ENCODE measurements at regions not wholly inside any gene's neighbourhood (a gene's known extent, or its start where the extent isn't known, plus 50 kb on each side); places are given as distances from the start of the nearest gene placed in this dataset.

DNA sequence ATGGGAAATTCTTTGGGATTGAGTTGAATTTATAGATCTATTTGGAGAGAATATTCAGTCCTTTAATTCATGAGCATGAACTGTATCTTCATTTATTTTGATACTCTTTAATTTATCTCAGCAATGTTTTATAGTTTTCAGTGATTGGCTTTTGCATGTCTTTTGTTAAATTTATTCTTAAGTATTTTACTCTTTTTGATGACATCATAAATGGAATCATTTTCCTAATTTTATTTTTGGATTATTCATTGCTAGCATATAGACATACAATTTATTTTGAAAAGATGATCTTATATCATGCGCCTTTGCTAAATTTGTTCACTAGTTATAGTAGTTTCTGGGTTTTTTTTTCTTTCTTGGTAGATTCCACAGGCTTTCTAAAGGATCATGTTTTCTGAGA lies 149.2 kb upstream of the ASIC2 start:
- H3K9me3 ChIP-seq (ENCODE audit: control insufficient read depth, insufficient read depth, low read length): no peaks in the 10 kb centered on the region
- no peaks in the 10 kb centered on the region for H3K4me1 ChIP-seq (ENCODE audit: control insufficient read depth, insufficient read depth, low read length)
- DNase-seq (ENCODE audit: low read depth, low spot score): no peak
- no peak overlapping the region for H3K27ac ChIP-seq (ENCODE audit: low read length)
- H3K4me3 ChIP-seq (ENCODE audit: low read length): no peak overlapping the region
- no peaks in the 10 kb centered on the region for H3K27me3 ChIP-seq (ENCODE audit: control insufficient read depth, insufficient read depth, low read length)
- no peaks in the 10 kb centered on the region for H3K36me3 ChIP-seq (ENCODE audit: control insufficient read depth, insufficient read depth, low read length)
- no CpG with 5 or more reads among the region's 1 CpG for WGBS (ENCODE audit: insufficient coverage, insufficient read length)

DNA sequence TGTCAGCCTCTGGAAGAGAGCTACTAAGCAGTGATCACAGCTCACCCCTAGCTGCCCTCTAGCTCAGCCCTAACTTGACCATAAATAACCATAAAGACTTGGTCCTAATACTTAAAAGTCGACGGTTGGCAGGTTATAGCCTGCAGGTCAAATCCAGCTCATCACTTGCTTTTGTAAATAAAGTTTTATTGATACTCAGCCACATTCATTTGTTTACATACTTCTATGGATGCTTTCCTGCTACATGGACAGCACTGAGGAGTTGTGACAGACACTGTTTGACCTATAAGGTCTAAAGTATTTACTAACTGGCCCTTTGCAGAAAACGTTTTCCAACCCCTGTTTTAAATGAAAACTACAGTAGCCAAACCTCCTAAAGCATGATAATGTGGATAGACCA lies 151.6 kb upstream of the ASIC2 start:
- Histone ChIP-seq H3K9me3 (ENCODE audit: control insufficient read depth, insufficient read depth, low read length) (no peaks in the 10 kb centered on the region), H3K4me1 (ENCODE audit: control insufficient read depth, insufficient read depth, low read length) (no peaks in the 10 kb centered on the region), H3K36me3 (ENCODE audit: control insufficient read depth, insufficient read depth, low read length) (no peaks in the 10 kb centered on the region), H3K4me3 (ENCODE audit: low read length) (no peak overlapping the region), H3K27ac (ENCODE audit: low read length) (no peak overlapping the region), H3K27me3 (ENCODE audit: control insufficient read depth, insufficient read depth, low read length) (no peaks in the 10 kb centered on the region)
- no CpG with 5 or more reads among the region's 3 CpGs for WGBS (ENCODE audit: insufficient coverage, insufficient read length)
- no peak for DNase-seq (ENCODE audit: low read depth, low spot score)

DNA sequence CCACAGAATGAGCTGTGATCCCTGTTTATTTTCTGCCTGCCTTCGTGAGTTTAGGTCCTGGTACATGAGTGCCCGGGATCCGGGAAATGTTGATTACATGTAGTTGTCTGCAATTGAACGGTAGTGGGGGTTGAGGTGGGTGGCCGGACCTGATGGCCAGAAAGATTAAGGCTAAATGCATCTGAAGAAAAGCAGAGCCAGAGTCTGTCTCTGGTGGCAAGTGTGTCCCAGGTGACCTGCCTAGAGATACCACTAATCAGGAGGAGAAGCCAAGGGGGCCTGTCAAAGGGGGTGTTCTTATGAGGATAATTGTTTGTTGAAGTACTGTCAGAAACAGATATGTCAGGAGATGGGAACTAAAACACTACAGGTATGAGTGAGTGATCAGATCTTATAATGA lies 154.0 kb upstream of the ASIC2 start:
- Histone ChIP-seq H3K4me3 (ENCODE audit: low read length) (no peak overlapping the region), H3K27me3 (ENCODE audit: control insufficient read depth, insufficient read depth, low read length) (no peaks in the 10 kb centered on the region; the same call in 1 of the 2 replicates), H3K9me3 (ENCODE audit: control insufficient read depth, insufficient read depth, low read length) (no peaks in the 10 kb centered on the region), H3K27ac (ENCODE audit: low read length) (no peak overlapping the region), H3K36me3 (ENCODE audit: control insufficient read depth, insufficient read depth, low read length) (no peaks in the 10 kb centered on the region), H3K4me1 (ENCODE audit: control insufficient read depth, insufficient read depth, low read length) (no peaks in the 10 kb centered on the region)
- no peak for DNase-seq (ENCODE audit: low read depth, low spot score)
- WGBS (ENCODE audit: insufficient coverage, insufficient read length): no CpG with 5 or more reads among the region's 5 CpGs

GRCh38 chr17:33451221-33451620 lies 158.1 kb upstream of the ASIC2 start:
- WGBS (ENCODE audit: insufficient coverage, insufficient read length): no CpG with 5 or more reads among the region's 7 CpGs
- H3K36me3 ChIP-seq (ENCODE audit: control insufficient read depth, insufficient read depth, low read length): no peaks in the 10 kb centered on the region
- no peak for DNase-seq (ENCODE audit: low read depth, low spot score)
- H3K4me3 ChIP-seq (ENCODE audit: low read length): no peak overlapping the region
- H3K27me3 ChIP-seq (ENCODE audit: control insufficient read depth, insufficient read depth, low read length): peaks cover 8% of the 10 kb centered on the region; the same call in 1 of the 2 replicates
- no peaks in the 10 kb centered on the region for H3K9me3 ChIP-seq (ENCODE audit: control insufficient read depth, insufficient read depth, low read length)
- no peaks in the 10 kb centered on the region for H3K4me1 ChIP-seq (ENCODE audit: control insufficient read depth, insufficient read depth, low read length)
- no peak overlapping the region for H3K27ac ChIP-seq (ENCODE audit: low read length)

- H3K4me1 ChIP-seq (ENCODE audit: control insufficient read depth, insufficient read depth, low read length): no peaks in the 10 kb centered on the region
- no peaks in the 10 kb centered on the region for H3K9me3 ChIP-seq (ENCODE audit: control insufficient read depth, insufficient read depth, low read length)
- H3K27ac ChIP-seq (ENCODE audit: low read length): no peak overlapping the region
- H3K27me3 ChIP-seq (ENCODE audit: control insufficient read depth, insufficient read depth, low read length): peaks cover 8% of the 10 kb centered on the region; the same call in 1 of the 2 replicates
- no CpG with 5 or more reads among the region's 1 CpG for WGBS (ENCODE audit: insufficient coverage, insufficient read length)
- DNase-seq (ENCODE audit: low read depth, low spot score): no peak
- H3K36me3 ChIP-seq (ENCODE audit: control insufficient read depth, insufficient read depth, low read length): no peaks in the 10 kb centered on the region
- no peak overlapping the region for H3K4me3 ChIP-seq (ENCODE audit: low read length)
These were observed 164.4 kb upstream of the ASIC2 start for GRCh38 chr17:33457477-33457876.

DNA sequence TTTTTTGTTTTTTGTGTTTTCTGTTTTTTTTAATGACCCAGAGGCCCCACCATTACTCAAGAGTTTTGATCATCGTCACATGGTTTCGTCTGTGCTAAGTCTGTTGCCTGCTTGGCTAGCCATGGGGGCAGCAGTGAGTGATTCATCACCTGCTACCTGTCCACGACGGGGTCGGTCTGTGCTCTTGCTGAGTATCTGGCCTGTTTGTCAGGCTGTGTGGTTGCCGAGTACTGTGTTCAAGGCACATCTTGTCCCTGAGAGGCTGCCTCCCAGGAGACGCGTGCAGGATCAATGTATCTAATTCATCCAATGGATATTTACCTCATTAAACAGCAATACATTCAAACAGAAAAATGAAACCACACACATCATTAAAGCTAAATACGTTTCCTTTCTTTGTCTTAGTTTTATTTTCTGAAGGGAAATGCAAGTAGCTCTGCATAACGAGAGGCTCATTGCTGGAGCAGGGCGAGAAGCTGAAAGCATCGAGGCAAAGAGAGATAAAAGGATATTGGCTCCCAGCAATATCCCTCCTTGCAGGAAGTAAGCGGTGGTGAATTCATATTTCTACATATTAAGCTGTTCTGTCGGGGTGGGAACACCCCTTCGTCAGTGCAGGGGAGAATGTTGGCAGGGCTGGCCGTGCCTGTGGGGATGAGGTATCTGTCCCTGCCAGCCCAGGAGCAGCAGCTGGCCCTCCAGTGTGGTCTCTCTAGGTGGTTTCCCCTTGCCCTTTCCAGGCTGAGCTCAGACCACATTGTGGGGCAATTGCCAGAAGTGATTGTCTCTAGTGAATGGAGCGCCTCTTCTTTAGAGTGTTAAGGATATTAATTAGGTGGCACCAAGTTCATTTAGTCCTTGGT lies 166.2 kb upstream of the ASIC2 start:
- no peaks in the 10 kb centered on the region for H3K9me3 ChIP-seq (ENCODE audit: control insufficient read depth, insufficient read depth, low read length)
- H3K27me3 ChIP-seq (ENCODE audit: control insufficient read depth, insufficient read depth, low read length): peaks cover 5% of the 10 kb centered on the region; the same call in 1 of the 2 replicates
- no peak overlapping the region for H3K27ac ChIP-seq (ENCODE audit: low read length)
- no peaks in the 10 kb centered on the region for H3K36me3 ChIP-seq (ENCODE audit: control insufficient read depth, insufficient read depth, low read length)
- no CpG with 5 or more reads among the region's 17 CpGs for WGBS (ENCODE audit: insufficient coverage, insufficient read length)
- DNase-seq (ENCODE audit: low read depth, low spot score): peak; percentile 7
- no peaks in the 10 kb centered on the region for H3K4me1 ChIP-seq (ENCODE audit: control insufficient read depth, insufficient read depth, low read length)
- no peak overlapping the region for H3K4me3 ChIP-seq (ENCODE audit: low read length)

GRCh38 chr17:33460781-33461450 lies 167.8 kb upstream of the ASIC2 start:
- Histone ChIP-seq H3K36me3 (ENCODE audit: control insufficient read depth, insufficient read depth, low read length) (no peaks in the 10 kb centered on the region), H3K9me3 (ENCODE audit: control insufficient read depth, insufficient read depth, low read length) (no peaks in the 10 kb centered on the region), H3K4me3 (ENCODE audit: low read length) (no peak overlapping the region), H3K27ac (ENCODE audit: low read length) (no peak overlapping the region), H3K4me1 (ENCODE audit: control insufficient read depth, insufficient read depth, low read length) (no peaks in the 10 kb centered on the region), H3K27me3 (ENCODE audit: control insufficient read depth, insufficient read depth, low read length) (no peaks in the 10 kb centered on the region; the same call in 1 of the 2 replicates)
- no peak for DNase-seq (ENCODE audit: low read depth, low spot score)
- no CpG with 5 or more reads among the region's 4 CpGs for WGBS (ENCODE audit: insufficient coverage, insufficient read length)

DNA sequence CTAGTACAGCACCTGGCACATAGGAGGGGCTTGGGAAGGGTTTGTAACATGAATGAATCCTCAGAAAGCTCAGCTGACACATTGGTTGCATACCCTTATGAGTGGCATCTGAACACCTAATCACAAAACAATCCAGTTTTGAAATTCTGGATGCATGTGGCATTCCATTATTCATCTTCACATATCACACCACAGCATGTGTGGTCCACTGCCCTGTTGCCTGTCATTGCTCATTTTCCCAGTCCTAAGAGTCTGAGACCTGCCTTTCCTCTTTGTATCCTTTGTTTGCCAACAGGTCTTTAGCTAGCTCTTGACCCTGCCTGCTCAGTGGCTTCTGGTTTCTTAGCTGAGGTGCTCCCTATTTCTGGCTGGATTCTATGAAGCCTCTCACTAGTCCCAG lies 170.8 kb upstream of the ASIC2 start:
- Histone ChIP-seq H3K27me3 (ENCODE audit: control insufficient read depth, insufficient read depth, low read length) (no peaks in the 10 kb centered on the region), H3K4me3 (ENCODE audit: low read length) (no peak overlapping the region), H3K9me3 (ENCODE audit: control insufficient read depth, insufficient read depth, low read length) (no peaks in the 10 kb centered on the region), H3K27ac (ENCODE audit: low read length) (no peak overlapping the region), H3K36me3 (ENCODE audit: control insufficient read depth, insufficient read depth, low read length) (no peaks in the 10 kb centered on the region), H3K4me1 (ENCODE audit: control insufficient read depth, insufficient read depth, low read length) (no peaks in the 10 kb centered on the region)
- DNase-seq (ENCODE audit: low read depth, low spot score): no peak

GRCh38 chr17:33464669-33465280 lies 171.7 kb upstream of the ASIC2 start:
- no peaks in the 10 kb centered on the region for H3K9me3 ChIP-seq (ENCODE audit: control insufficient read depth, insufficient read depth, low read length)
- no peaks in the 10 kb centered on the region for H3K36me3 ChIP-seq (ENCODE audit: control insufficient read depth, insufficient read depth, low read length)
- H3K27me3 ChIP-seq (ENCODE audit: control insufficient read depth, insufficient read depth, low read length): no peaks in the 10 kb centered on the region
- no peak overlapping the region for H3K27ac ChIP-seq (ENCODE audit: low read length)
- H3K4me1 ChIP-seq (ENCODE audit: control insufficient read depth, insufficient read depth, low read length): no peaks in the 10 kb centered on the region
- no peak overlapping the region for H3K4me3 ChIP-seq (ENCODE audit: low read length)
- no peak for DNase-seq (ENCODE audit: low read depth, low spot score)

- no CpG with 5 or more reads among the region's 3 CpGs for WGBS (ENCODE audit: insufficient coverage, insufficient read length)
- no peak overlapping the region for H3K27ac ChIP-seq (ENCODE audit: low read length)
- H3K36me3 ChIP-seq (ENCODE audit: control insufficient read depth, insufficient read depth, low read length): no peaks in the 10 kb centered on the region
These were observed 176.3 kb upstream of the ASIC2 start for GRCh38 chr17:33469421-33469820.

More at GRCh38 chr17:33469421-33469820, 176.3 kb upstream of the ASIC2 start:
- Histone ChIP-seq H3K4me1 (ENCODE audit: control insufficient read depth, insufficient read depth, low read length) (no peaks in the 10 kb centered on the region), H3K4me3 (ENCODE audit: low read length) (no peak overlapping the region), H3K9me3 (ENCODE audit: control insufficient read depth, insufficient read depth, low read length) (no peaks in the 10 kb centered on the region), H3K27me3 (ENCODE audit: control insufficient read depth, insufficient read depth, low read length) (no peaks in the 10 kb centered on the region)
- DNase-seq (ENCODE audit: low read depth, low spot score): no peak

Measured in iPS DF 6.9 (cell line).